ENCODE measurements at regions not wholly inside any gene's neighbourhood (a gene's known extent, or its start where the extent isn't known, plus 50 kb on each side); places are given as distances from the start of the nearest gene placed in this dataset.
"Not testable (repeated sequence)": the region's sequence is repeated elsewhere in the genome, so short reads cannot be mapped to it uniquely, and the experiment has no call there.

GRCh38 chr12:60760965-60761364 lies 1165.1 kb downstream of the SLC16A7 start:
- Histone ChIP-seq H3K27me3 (no peaks in the 10 kb centered on the region), H3K36me3 (no peaks in the 10 kb centered on the region), H3K27ac (no peak overlapping the region), H3K4me3 (no peak overlapping the region), H3K9me3 (no peaks in the 10 kb centered on the region), H3K4me1 (no peaks in the 10 kb centered on the region)
- intact Hi-C loops (cut with DNase I; ENCODE audit: low total_unique reads): no loop called here
- DNase-seq (ENCODE audit: low spot score in 2 of 2): no peak
- TF ChIP-seq POLR2A (IDR thresholded peaks at IDR 0.05) (no peak), POLR2AphosphoS5 (IDR thresholded peaks at IDR 0.05) (no peak)
- TF ChIP-seq, protein P1, sequence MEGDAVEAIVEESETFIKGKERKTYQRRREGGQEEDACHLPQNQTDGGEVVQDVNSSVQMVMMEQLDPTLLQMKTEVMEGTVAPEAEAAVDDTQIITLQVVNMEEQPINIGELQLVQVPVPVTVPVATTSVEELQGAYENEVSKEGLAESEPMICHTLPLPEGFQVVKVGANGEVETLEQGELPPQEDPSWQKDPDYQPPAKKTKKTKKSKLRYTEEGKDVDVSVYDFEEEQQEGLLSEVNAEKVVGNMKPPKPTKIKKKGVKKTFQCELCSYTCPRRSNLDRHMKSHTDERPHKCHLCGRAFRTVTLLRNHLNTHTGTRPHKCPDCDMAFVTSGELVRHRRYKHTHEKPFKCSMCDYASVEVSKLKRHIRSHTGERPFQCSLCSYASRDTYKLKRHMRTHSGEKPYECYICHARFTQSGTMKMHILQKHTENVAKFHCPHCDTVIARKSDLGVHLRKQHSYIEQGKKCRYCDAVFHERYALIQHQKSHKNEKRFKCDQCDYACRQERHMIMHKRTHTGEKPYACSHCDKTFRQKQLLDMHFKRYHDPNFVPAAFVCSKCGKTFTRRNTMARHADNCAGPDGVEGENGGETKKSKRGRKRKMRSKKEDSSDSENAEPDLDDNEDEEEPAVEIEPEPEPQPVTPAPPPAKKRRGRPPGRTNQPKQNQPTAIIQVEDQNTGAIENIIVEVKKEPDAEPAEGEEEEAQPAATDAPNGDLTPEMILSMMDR (IDR thresholded peaks at IDR 0.05): no peak

DNA sequence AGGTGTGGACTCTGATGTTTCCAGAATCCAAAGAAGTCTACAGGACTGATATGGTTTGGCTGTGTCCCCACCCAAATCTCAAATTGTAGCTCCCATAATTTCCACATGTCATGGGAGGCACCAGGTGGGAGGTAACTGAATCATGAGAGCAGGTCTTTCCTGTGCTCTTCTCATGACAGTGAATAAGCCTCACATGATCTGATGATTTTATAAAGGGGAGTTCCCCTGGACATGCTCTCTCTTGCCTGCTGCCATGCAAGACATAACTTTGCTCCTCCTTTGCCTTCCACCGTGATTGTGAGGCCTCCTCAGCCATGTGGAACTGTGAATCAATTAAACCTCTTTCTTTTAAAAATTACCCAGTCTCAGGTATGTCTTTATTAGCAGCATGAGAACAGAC lies 1205.3 kb downstream of the SLC16A7 start:
- DNase-seq (ENCODE audit: low spot score in 2 of 2); H3K36me3 ChIP-seq; intact Hi-C loops (cut with DNase I; ENCODE audit: low total_unique reads); H3K9me3 ChIP-seq; H3K27ac ChIP-seq; H3K27me3 ChIP-seq; H3K4me3 ChIP-seq; H3K4me1 ChIP-seq: not testable (repeated sequence)

DNA sequence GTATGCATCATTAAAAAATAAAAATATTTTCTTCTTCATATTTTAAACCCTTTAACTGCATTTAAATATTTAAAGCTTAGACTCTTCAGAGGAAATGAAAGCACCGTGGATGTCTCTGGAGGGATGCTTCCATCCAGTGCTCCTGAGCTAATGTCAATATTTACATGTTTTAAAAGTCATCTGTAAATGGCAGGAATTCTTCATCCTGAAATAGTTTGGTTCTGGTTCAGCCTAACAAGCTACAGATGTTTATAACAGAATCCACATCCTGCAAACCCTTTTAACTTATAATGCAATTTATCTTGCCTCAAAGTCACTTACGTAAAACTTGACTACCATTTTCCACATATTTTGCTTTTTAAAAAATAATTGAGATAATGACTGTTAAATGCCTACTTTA lies 1207.3 kb downstream of the SLC16A7 start:
- no peaks in the 10 kb centered on the region for H3K9me3 ChIP-seq
- no peak for TF ChIP-seq POLR2AphosphoS5 (IDR thresholded peaks at IDR 0.05)
- no peak for TF ChIP-seq POLR2A (IDR thresholded peaks at IDR 0.05)
- TF ChIP-seq, protein P1 (IDR thresholded peaks at IDR 0.05): no peak
- H3K4me3 ChIP-seq: no peak overlapping the region

GRCh38 chr12:60805364-60805763 lies 1209.5 kb downstream of the SLC16A7 start:
- H3K4me1 ChIP-seq: no peaks in the 10 kb centered on the region
- H3K36me3 ChIP-seq: no peaks in the 10 kb centered on the region
- no peak overlapping the region for H3K4me3 ChIP-seq
- no peak overlapping the region for H3K27ac ChIP-seq
- H3K27me3 ChIP-seq: no peaks in the 10 kb centered on the region
- TF ChIP-seq, protein P1 (IDR thresholded peaks at IDR 0.05): no peak
- no peak for TF ChIP-seq POLR2AphosphoS5 (IDR thresholded peaks at IDR 0.05)
- DNase-seq (ENCODE audit: low spot score in 2 of 2): no peak
- intact Hi-C loops (cut with DNase I; ENCODE audit: low total_unique reads): no loop called here
- H3K9me3 ChIP-seq: no peaks in the 10 kb centered on the region

More for the DNA sequence above, 1207.3 kb downstream of the SLC16A7 start:
- H3K4me1 ChIP-seq: no peaks in the 10 kb centered on the region
- no peak for DNase-seq (ENCODE audit: low spot score in 2 of 2)
- H3K27ac ChIP-seq: no peak overlapping the region
- intact Hi-C loops (cut with DNase I; ENCODE audit: low total_unique reads): no loop called here
- H3K36me3 ChIP-seq: no peaks in the 10 kb centered on the region
- H3K27me3 ChIP-seq: no peaks in the 10 kb centered on the region

- TF ChIP-seq POLR2AphosphoS5 (IDR thresholded peaks at IDR 0.05): no peak
- TF ChIP-seq POLR2A (IDR thresholded peaks at IDR 0.05): no peak
- TF ChIP-seq, protein P1 (IDR thresholded peaks at IDR 0.05): no peak
- Histone ChIP-seq H3K9me3 (peaks cover 0 to 8% of the 10 kb centered on the region in 2 donors), H3K27ac (no peak overlapping the region), H3K4me3 (no peak overlapping the region), H3K27me3 (no peaks in the 10 kb centered on the region), H3K4me1 (no peaks in the 10 kb centered on the region), H3K36me3 (no peaks in the 10 kb centered on the region)
- intact Hi-C loops (cut with DNase I; ENCODE audit: low total_unique reads): no loop called here
- no peak for DNase-seq (ENCODE audit: low spot score in 2 of 2)
These were observed 1224.0 kb downstream of the SLC16A7 start for GRCh38 chr12:60819794-60820193.

- no peak for DNase-seq (ENCODE audit: low spot score in 2 of 2)
- TF ChIP-seq, protein P1 (IDR thresholded peaks at IDR 0.05): no peak
- TF ChIP-seq POLR2A (IDR thresholded peaks at IDR 0.05) (no peak), POLR2AphosphoS5 (IDR thresholded peaks at IDR 0.05) (no peak)
- H3K27ac ChIP-seq: no peak overlapping the region
- intact Hi-C loops (cut with DNase I; ENCODE audit: low total_unique reads): no loop called here
- no peaks in the 10 kb centered on the region for H3K27me3 ChIP-seq
- H3K4me1 ChIP-seq: no peaks in the 10 kb centered on the region
- H3K36me3 ChIP-seq: no peaks in the 10 kb centered on the region
- H3K9me3 ChIP-seq: no peaks in the 10 kb centered on the region
- no peak overlapping the region for H3K4me3 ChIP-seq
These were observed 1226.8 kb downstream of the SLC16A7 start for GRCh38 chr12:60822580-60822979.

Measured in breast epithelium (tissue), 4 donors.